Fibroblast of lung (primary cell): ENCODE measurements at regions not wholly inside any gene's neighbourhood (a gene's known extent, or its start where the extent isn't known, plus 50 kb on each side); places are given as distances from the start of the nearest gene placed in this dataset.

Experiments used
- DNase-seq, 2 donors: peaks; one replicate each; pipeline versions ENCODE4 v3.0.0 to v3.0.0-alpha.2; 2010; ENCODE audit warnings: low read depth in 2 of 2
- H2AFZ ChIP-seq: 2 replicates; pipeline ENCODE4 v1.5.1; 2012; ENCODE audit warnings: low read length, control low read depth, inconsistent platforms
- H3K27ac ChIP-seq: 2 replicates; pipeline ENCODE4 v1.5.1; 2011; ENCODE audit warnings: low read length, control low read depth; ENCODE audit not compliant: insufficient read depth
- H3K27me3 ChIP-seq: 2 replicates; pipeline ENCODE4 v1.5.1; 2011; ENCODE audit warnings: mild to moderate bottlenecking, low read length; ENCODE audit not compliant: control insufficient read depth, insufficient read depth
- H3K36me3 ChIP-seq: 2 replicates; pipeline ENCODE4 v1.5.1; 2011; ENCODE audit warnings: low read length; ENCODE audit not compliant: control insufficient read depth, insufficient read depth
- H3K4me1 ChIP-seq: 2 replicates; pipeline ENCODE4 v1.5.1; 2011; ENCODE audit warnings: low read length; ENCODE audit not compliant: control insufficient read depth, insufficient read depth; ENCODE audit errors: extremely low read depth
- H3K4me2 ChIP-seq: 2 replicates; pipeline ENCODE4 v1.5.1; 2011; ENCODE audit warnings: low read length, control low read depth; ENCODE audit not compliant: insufficient read depth; ENCODE audit errors: extremely low read depth
- H3K4me3 ChIP-seq, 4 experiments: fragments of 200-600 bp in 1 of 4; sonication (generic) in 1 of 4; replicated peaks in 1 of 4; 2 replicates each; pipeline ENCODE4 v1.5.1; 2011 to 2016; ENCODE audit warnings: low read length in 4 of 4, low read depth in 3 of 4, mild to moderate bottlenecking in 3 of 4, control low read depth in 2 of 4, inconsistent platforms in 1 of 4, mixed read lengths in 1 of 4; ENCODE audit not compliant: insufficient read depth in 1 of 4; ENCODE audit errors: control extremely low read depth in 1 of 4
- H3K79me2 ChIP-seq: 2 replicates; pipeline ENCODE4 v1.5.1; 2012; ENCODE audit warnings: mild to moderate bottlenecking, low read length, inconsistent platforms; ENCODE audit not compliant: control insufficient read depth, insufficient read depth
- H3K9ac ChIP-seq: 2 replicates; pipeline ENCODE4 v1.5.1; 2011; ENCODE audit warnings: mild to moderate bottlenecking, low read length, control low read depth; ENCODE audit not compliant: insufficient read depth
- H3K9me3 ChIP-seq: 2 replicates; pipeline ENCODE4 v1.5.1; 2012; ENCODE audit warnings: low read depth, low read length; ENCODE audit not compliant: control insufficient read depth, insufficient read depth
- H4K20me1 ChIP-seq: 2 replicates; pipeline ENCODE4 v1.5.1; 2011; ENCODE audit warnings: low read length; ENCODE audit not compliant: control insufficient read depth, insufficient read depth; ENCODE audit errors: extremely low read depth
- CTCF ChIP-seq, 2 donors: IDR thresholded peaks in 1 of 2; conservative IDR thresholded peaks in 1 of 2; 1 replicate in 1 of 2; 2 replicates in 1 of 2; pipeline ENCODE4 v1.5.1; 2011 to 2012; ENCODE audit warnings: low read length in 2 of 2, control low read depth in 1 of 2, inconsistent platforms in 1 of 2, low read depth in 1 of 2, mild to moderate bottlenecking in 1 of 2
- EZH2 ChIP-seq: IDR thresholded peaks from 2 replicates; pipeline ENCODE4 v1.5.1; 2012; ENCODE audit warnings: low read length, control low read depth, mild to moderate bottlenecking; ENCODE audit errors: missing control alignments

- no peaks in the 10 kb centered on the region for H3K36me3 ChIP-seq
- DNase-seq, result no peak
- no peak overlapping the region for H3K4me3 ChIP-seq
Measured at GRCh38 chr9:30913331-30913730, 1471.1 kb upstream of the ACO1 start.

GRCh38 chr9:30915451-30915850 is 1469.0 kb upstream of the ACO1 start:
- no peak overlapping the region for H2AFZ ChIP-seq
- H3K79me2 ChIP-seq, result no peaks in the 10 kb centered on the region
- no peak overlapping the region for H3K4me2 ChIP-seq
- no peaks in the 10 kb centered on the region for H4K20me1 ChIP-seq
- H3K4me3 ChIP-seq, result no peak overlapping the region
- H3K36me3 ChIP-seq, result no peaks in the 10 kb centered on the region
- no peaks in the 10 kb centered on the region for H3K27me3 ChIP-seq
- no peaks in the 10 kb centered on the region for H3K9me3 ChIP-seq
- no peaks in the 10 kb centered on the region for H3K4me1 ChIP-seq
- no peak overlapping the region for H3K27ac ChIP-seq
- TF ChIP-seq EZH2 (no peak), CTCF (conservative IDR thresholded peaks at IDR 0.05 in 1 of 2, IDR thresholded peaks at IDR 0.05 in 1 of 2; ENCODE audit: low read depth in 1 of 2, low read length in 2 of 2) (no peak)
- H3K9ac ChIP-seq, result no peak overlapping the region
- DNase-seq, result no peak

More at GRCh38 chr9:30913331-30913730, 1471.1 kb upstream of the ACO1 start:
- H3K4me1 ChIP-seq, result no peaks in the 10 kb centered on the region
- H3K9me3 ChIP-seq, result no peaks in the 10 kb centered on the region
- no peak overlapping the region for H3K4me2 ChIP-seq
- H3K27me3 ChIP-seq, result no peaks in the 10 kb centered on the region
- H2AFZ ChIP-seq, result no peak overlapping the region
- no peak overlapping the region for H3K9ac ChIP-seq
- no peaks in the 10 kb centered on the region for H3K79me2 ChIP-seq
- no peak overlapping the region for H3K27ac ChIP-seq
- TF ChIP-seq CTCF (conservative IDR thresholded peaks at IDR 0.05 in 1 of 2, IDR thresholded peaks at IDR 0.05 in 1 of 2; ENCODE audit: low read depth in 1 of 2, low read length in 2 of 2), result no peak
- no peak for TF ChIP-seq EZH2
- no peaks in the 10 kb centered on the region for H4K20me1 ChIP-seq

GRCh38 chr9:30925126-30925525 is 1459.3 kb upstream of the ACO1 start:
- no peak for DNase-seq
- Histone ChIP-seq H4K20me1 (no peaks in the 10 kb centered on the region), H3K9me3 (no peaks in the 10 kb centered on the region), H3K4me2 (no peak overlapping the region), H3K27me3 (no peaks in the 10 kb centered on the region), H3K9ac (no peak overlapping the region), H3K79me2 (no peaks in the 10 kb centered on the region), H2AFZ (no peak overlapping the region), H3K4me1 (no peaks in the 10 kb centered on the region), H3K27ac (no peak overlapping the region), H3K4me3 (no peak overlapping the region), H3K36me3 (no peaks in the 10 kb centered on the region)
- TF ChIP-seq CTCF (conservative IDR thresholded peaks at IDR 0.05 in 1 of 2, IDR thresholded peaks at IDR 0.05 in 1 of 2; ENCODE audit: low read depth in 1 of 2, low read length in 2 of 2) (no peak), EZH2 (no peak)
